ENCODE measurements at regions not wholly inside any gene's neighbourhood (a gene's known extent, or its start where the extent isn't known, plus 50 kb on each side); places are given as distances from the start of the nearest gene placed in this dataset.

DNA sequence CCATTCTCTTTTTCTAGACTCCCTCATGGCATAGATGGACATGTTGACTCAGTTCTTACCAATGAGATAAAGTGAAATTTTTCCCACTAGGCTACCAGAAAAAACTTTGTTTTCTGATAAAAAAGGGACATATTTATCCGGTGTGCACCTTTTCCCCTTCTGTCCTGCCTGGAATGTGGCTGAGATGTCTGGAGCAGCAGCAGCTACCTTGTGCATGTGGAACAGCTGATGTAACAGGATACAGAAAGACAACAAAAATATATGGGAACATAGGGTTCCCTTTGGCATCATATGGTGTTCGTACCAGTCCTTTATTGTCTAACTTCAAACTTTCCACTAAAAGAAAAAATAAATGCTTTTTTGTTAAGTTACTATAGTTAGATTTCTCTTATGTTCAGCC lies 460.2 kb upstream of the HS6ST1 start:
- Histone ChIP-seq H3K27ac (ENCODE audit: control insufficient read depth, insufficient read depth, low read length) (no peak overlapping the region), H3K4me2 (ENCODE audit: control insufficient read depth, extremely low read depth, insufficient read depth, low read depth, low read length) (no peak overlapping the region), H3K36me3 (ENCODE audit: control insufficient read depth in 2 of 2, extremely low read depth in 1 of 2, insufficient read depth in 2 of 2, low read length in 2 of 2) (no peaks in the 10 kb centered on the region), H3K4me1 (ENCODE audit: control insufficient read depth, extremely low read depth, insufficient read depth, low read length) (no peaks in the 10 kb centered on the region), H4K20me1 (ENCODE audit: control insufficient read depth, extremely low read depth, insufficient read depth, low read length) (no peaks in the 10 kb centered on the region), H3K27me3 (ENCODE audit: control insufficient read depth, extremely low read depth, insufficient read depth, low read length) (peaks cover 5% of the 10 kb centered on the region), H2AFZ (ENCODE audit: control insufficient read depth, low read length) (no peak overlapping the region), H3K4me3 (ENCODE audit: control insufficient read depth in 2 of 3, extremely low read depth in 1 of 3, insufficient read depth in 2 of 3, low read depth in 1 of 3, low read length in 3 of 3) (no peak overlapping the region), H3K9me1 (ENCODE audit: control insufficient read depth, extremely low read depth, insufficient read depth, low read length) (no peaks in the 10 kb centered on the region), H3K9ac (ENCODE audit: control insufficient read depth, extremely low read depth, insufficient read depth, low read length) (no peak overlapping the region), H3K9me3 (ENCODE audit: control insufficient read depth, low read depth, low read length) (no peaks in the 10 kb centered on the region), H3K79me2 (ENCODE audit: control insufficient read depth, insufficient read depth, low read length) (no peaks in the 10 kb centered on the region)
- DNase-seq (ENCODE audit: low read depth, low spot score) (no peak), FAIRE-seq (no peak)
- dilution Hi-C loops (cut with MboI; ENCODE audit: extremely low pct_ligation_motif_present, low sequenced_read_pairs) = no loop called here
- no peak for TF ChIP-seq EZH2 (IDR thresholded peaks at IDR 0.05; ENCODE audit: low read length)
- TF ChIP-seq, protein P1, sequence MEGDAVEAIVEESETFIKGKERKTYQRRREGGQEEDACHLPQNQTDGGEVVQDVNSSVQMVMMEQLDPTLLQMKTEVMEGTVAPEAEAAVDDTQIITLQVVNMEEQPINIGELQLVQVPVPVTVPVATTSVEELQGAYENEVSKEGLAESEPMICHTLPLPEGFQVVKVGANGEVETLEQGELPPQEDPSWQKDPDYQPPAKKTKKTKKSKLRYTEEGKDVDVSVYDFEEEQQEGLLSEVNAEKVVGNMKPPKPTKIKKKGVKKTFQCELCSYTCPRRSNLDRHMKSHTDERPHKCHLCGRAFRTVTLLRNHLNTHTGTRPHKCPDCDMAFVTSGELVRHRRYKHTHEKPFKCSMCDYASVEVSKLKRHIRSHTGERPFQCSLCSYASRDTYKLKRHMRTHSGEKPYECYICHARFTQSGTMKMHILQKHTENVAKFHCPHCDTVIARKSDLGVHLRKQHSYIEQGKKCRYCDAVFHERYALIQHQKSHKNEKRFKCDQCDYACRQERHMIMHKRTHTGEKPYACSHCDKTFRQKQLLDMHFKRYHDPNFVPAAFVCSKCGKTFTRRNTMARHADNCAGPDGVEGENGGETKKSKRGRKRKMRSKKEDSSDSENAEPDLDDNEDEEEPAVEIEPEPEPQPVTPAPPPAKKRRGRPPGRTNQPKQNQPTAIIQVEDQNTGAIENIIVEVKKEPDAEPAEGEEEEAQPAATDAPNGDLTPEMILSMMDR (optimal IDR thresholded peaks at IDR 0.05 in 1 of 3, IDR thresholded peaks at IDR 0.05 in 1 of 3, conservative IDR thresholded peaks at IDR 0.05 in 1 of 3; ENCODE audit: extremely low read depth in 1 of 3, insufficient read depth in 2 of 3, low read length in 3 of 3) = no peak

DNA sequence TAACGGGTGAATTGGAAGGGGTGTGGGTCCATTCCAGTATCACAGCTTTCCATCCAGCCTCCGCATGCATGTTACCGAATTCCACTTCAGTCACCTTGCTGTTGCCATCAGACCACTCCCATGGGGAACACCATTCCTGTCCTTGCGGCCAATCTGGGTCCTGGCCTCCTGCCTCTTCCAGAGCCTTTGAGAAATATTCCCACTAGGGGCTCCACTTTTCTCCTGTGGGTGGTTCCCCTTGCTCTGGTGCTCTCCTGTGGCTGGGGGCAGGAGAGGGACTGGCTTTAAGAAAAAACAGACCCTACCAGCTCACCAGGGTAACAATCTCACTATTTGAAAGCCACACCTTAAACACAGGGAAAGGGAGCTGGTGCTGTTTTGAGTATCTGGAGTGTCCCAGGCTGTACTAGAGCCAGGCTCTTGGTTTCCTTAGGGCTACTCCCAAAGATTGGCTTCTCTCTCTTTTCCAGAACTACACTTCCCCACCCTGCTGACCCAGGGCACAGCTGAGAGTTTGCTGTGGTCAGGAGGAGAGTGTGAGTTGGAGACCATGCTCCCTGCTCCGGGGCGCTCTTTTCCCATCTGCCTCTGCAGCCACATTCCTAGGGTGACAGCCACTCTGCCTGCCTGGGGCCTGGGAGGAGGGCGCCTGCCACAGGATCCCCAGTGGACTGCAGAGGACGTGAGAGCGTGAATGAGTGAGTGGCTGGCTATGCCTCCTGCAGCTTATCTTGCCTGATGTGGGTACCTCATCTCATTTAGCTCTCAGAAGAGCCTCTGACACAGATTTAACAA lies 460.8 kb upstream of the HS6ST1 start:
- H3K4me3 ChIP-seq (ENCODE audit: control insufficient read depth in 2 of 3, extremely low read depth in 1 of 3, insufficient read depth in 2 of 3, low read depth in 1 of 3, low read length in 3 of 3) = no peak overlapping the region
- no peaks in the 10 kb centered on the region for H3K9me1 ChIP-seq (ENCODE audit: control insufficient read depth, extremely low read depth, insufficient read depth, low read length)
- dilution Hi-C loops (cut with MboI; ENCODE audit: extremely low pct_ligation_motif_present, low sequenced_read_pairs) = no loop called here
- no peak for FAIRE-seq
- no peaks in the 10 kb centered on the region for H3K9me3 ChIP-seq (ENCODE audit: control insufficient read depth, low read depth, low read length)
- no peak overlapping the region for H3K4me2 ChIP-seq (ENCODE audit: control insufficient read depth, extremely low read depth, insufficient read depth, low read depth, low read length)
- no peaks in the 10 kb centered on the region for H3K79me2 ChIP-seq (ENCODE audit: control insufficient read depth, insufficient read depth, low read length)
- no peak overlapping the region for H2AFZ ChIP-seq (ENCODE audit: control insufficient read depth, low read length)
- H3K9ac ChIP-seq (ENCODE audit: control insufficient read depth, extremely low read depth, insufficient read depth, low read length) = no peak overlapping the region
- H3K27me3 ChIP-seq (ENCODE audit: control insufficient read depth, extremely low read depth, insufficient read depth, low read length) = peaks cover 5% of the 10 kb centered on the region
- no peaks in the 10 kb centered on the region for H3K4me1 ChIP-seq (ENCODE audit: control insufficient read depth, extremely low read depth, insufficient read depth, low read length)
- DNase-seq (ENCODE audit: low read depth, low spot score) = no peak
- no peaks in the 10 kb centered on the region for H3K36me3 ChIP-seq (ENCODE audit: control insufficient read depth in 2 of 2, extremely low read depth in 1 of 2, insufficient read depth in 2 of 2, low read length in 2 of 2)
- H4K20me1 ChIP-seq (ENCODE audit: control insufficient read depth, extremely low read depth, insufficient read depth, low read length) = no peaks in the 10 kb centered on the region
- no peak for TF ChIP-seq EZH2 (IDR thresholded peaks at IDR 0.05; ENCODE audit: low read length)
- TF ChIP-seq, protein P1 (optimal IDR thresholded peaks at IDR 0.05 in 1 of 3, IDR thresholded peaks at IDR 0.05 in 1 of 3, conservative IDR thresholded peaks at IDR 0.05 in 1 of 3; ENCODE audit: extremely low read depth in 1 of 3, insufficient read depth in 2 of 3, low read length in 3 of 3) = no peak
- no peak overlapping the region for H3K27ac ChIP-seq (ENCODE audit: control insufficient read depth, insufficient read depth, low read length)
